Testis (tissue), 2 donors: ENCODE measurements at regions not wholly inside any gene's neighbourhood (a gene's known extent, or its start where the extent isn't known, plus 50 kb on each side); places are given as distances from the start of the nearest gene placed in this dataset.

Experiments
- CTCF ChIP-seq, 3 experiments: fragments of 450-650 bp in 2 of 3; fragments of 200-600 bp in 1 of 3; sonication (generic) in 1 of 3; IDR thresholded peaks; one replicate each; pipeline ENCODE4 v1.5.1; 2016 to 2019; ENCODE audit warnings: antibody characterized with exemption in 3 of 3, mild to moderate bottlenecking in 2 of 3, moderate library complexity in 1 of 3
- POLR2A ChIP-seq: fragments of 450-650 bp; IDR thresholded peaks from one replicate; pipeline ENCODE4 v1.6.1; 2017; ENCODE audit warnings: antibody characterized with exemption, mild to moderate bottlenecking, moderate library complexity

- no peak for TF ChIP-seq POLR2A
- no peak for TF ChIP-seq CTCF (IDR thresholded peaks at IDR 0.05)
Observed at GRCh38 chr2:57859755-57860154, 186.9 kb upstream of the VRK2 start.
